ENCODE measurements at regions not wholly inside any gene's neighbourhood (a gene's known extent, or its start where the extent isn't known, plus 50 kb on each side); places are given as distances from the start of the nearest gene placed in this dataset.

GRCh38 chr5:174596429-174596828, 128.0 kb upstream of the MSX2 start:
- no peak for DNase-seq (ENCODE audit: low read depth)

- DNase-seq (ENCODE audit: low read depth), result no peak
These were observed 124.4 kb upstream of the MSX2 start for GRCh38 chr5:174599992-174600391.

GRCh38 chr5:174601946-174602345, 122.4 kb upstream of the MSX2 start:
- DNase-seq (ENCODE audit: low read depth), result no peak

- DNase-seq (ENCODE audit: low read depth), result no peak
These were observed 118.2 kb upstream of the MSX2 start for GRCh38 chr5:174606153-174606552.

GRCh38 chr5:174606646-174607045, 117.7 kb upstream of the MSX2 start:
- DNase-seq (ENCODE audit: low read depth), result no peak

GRCh38 chr5:174607205-174607604, 117.2 kb upstream of the MSX2 start:
- no peak for DNase-seq (ENCODE audit: low read depth)

- DNase-seq (ENCODE audit: low read depth), result no peak
These were observed 116.5 kb upstream of the MSX2 start for GRCh38 chr5:174607916-174608315.

- DNase-seq (ENCODE audit: low read depth), result no peak
These were observed 115.7 kb upstream of the MSX2 start for GRCh38 chr5:174608631-174609097.

GRCh38 chr5:174609116-174609515, 115.3 kb upstream of the MSX2 start:
- DNase-seq (ENCODE audit: low read depth), result no peak

- DNase-seq (ENCODE audit: low read depth), result no peak
These were observed 113.4 kb upstream of the MSX2 start for GRCh38 chr5:174610968-174611367.

GRCh38 chr5:174612686-174613085, 111.7 kb upstream of the MSX2 start:
- DNase-seq (ENCODE audit: low read depth), result no peak

GRCh38 chr5:174614500-174615135, 109.8 kb upstream of the MSX2 start:
- no peak for DNase-seq (ENCODE audit: low read depth)

- no peak for DNase-seq (ENCODE audit: low read depth)
These were observed 108.3 kb upstream of the MSX2 start for GRCh38 chr5:174616036-174616435.

- DNase-seq (ENCODE audit: low read depth), result no peak
These were observed 107.1 kb upstream of the MSX2 start for GRCh38 chr5:174617285-174617684.

- DNase-seq (ENCODE audit: low read depth), result no peak
These were observed 106.5 kb upstream of the MSX2 start for GRCh38 chr5:174617910-174618309.

- no peak for DNase-seq (ENCODE audit: low read depth)
These were observed 105.8 kb upstream of the MSX2 start for GRCh38 chr5:174618589-174618988.

GRCh38 chr5:174622067-174622466, 102.3 kb upstream of the MSX2 start:
- DNase-seq (ENCODE audit: low read depth), result no peak

- DNase-seq (ENCODE audit: low read depth), result no peak
These were observed 101.4 kb upstream of the MSX2 start for GRCh38 chr5:174623018-174623417.

GRCh38 chr5:174623433-174624019, 100.9 kb upstream of the MSX2 start:
- DNase-seq (ENCODE audit: low read depth), result no peak

- DNase-seq (ENCODE audit: low read depth), result no peak
These were observed 99.5 kb upstream of the MSX2 start for GRCh38 chr5:174624733-174625522.

GRCh38 chr5:174625591-174626350, 98.6 kb upstream of the MSX2 start:
- DNase-seq (ENCODE audit: low read depth), result no peak

- no peak for DNase-seq (ENCODE audit: low read depth)
These were observed 97.9 kb upstream of the MSX2 start for GRCh38 chr5:174626369-174626920.

Measured in stimulated activated CD8-positive, alpha-beta memory T cell treated with anti-CD3 and anti-CD28 coated beads, Interleukin-15, amount 100 ng/mL, for 24 hours (primary cell).